GM18519 (cell line): ENCODE measurements at regions not wholly inside any gene's neighbourhood (a gene's known extent, or its start where the extent isn't known, plus 50 kb on each side); places are given as distances from the start of the nearest gene placed in this dataset.
"Not testable (repeated sequence)": the region's sequence is repeated elsewhere in the genome, so short reads cannot be mapped to it uniquely, and the experiment has no call there.

Source experiments
- ATAC-seq: cut with Tn5 transposase; IDR thresholded peaks from one replicate; pipeline ENCODE4 v1.9.1; 2021; ENCODE audit warnings: mild to moderate bottlenecking, moderate library complexity; ENCODE audit not compliant: unreplicated experiment, low FRiP score

DNA sequence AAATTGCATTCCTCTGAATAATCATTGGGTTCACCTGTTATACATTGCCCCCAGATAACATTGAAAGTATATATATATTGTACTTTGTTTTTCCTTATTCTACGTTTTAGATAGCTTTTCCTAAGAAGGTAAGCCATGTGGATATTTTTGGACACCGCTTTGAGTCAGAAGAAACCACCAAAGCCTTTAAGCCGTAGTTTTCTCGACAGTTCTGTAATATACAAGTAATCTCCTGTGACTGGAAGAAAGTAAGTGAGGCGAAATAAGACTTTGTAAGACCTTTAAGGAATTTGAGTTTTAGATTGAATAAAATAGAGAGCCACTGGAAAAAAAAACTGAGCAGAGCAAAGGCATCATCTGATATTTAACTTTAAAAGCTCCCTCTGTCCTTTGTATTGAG is 1092.0 kb downstream of the DIPK2A start:
- no peak for ATAC-seq

GRCh38 chr3:145070795-145071194 is 1090.2 kb downstream of the PLOD2 start:
- no peak for ATAC-seq

GRCh38 chr3:145079436-145079835 is 1081.5 kb downstream of the PLOD2 start:
- no peak for ATAC-seq

- ATAC-seq, result no peak
Measured at GRCh38 chr3:145087038-145087437, 1073.9 kb downstream of the PLOD2 start.

GRCh38 chr3:145088917-145089316 is 1072.1 kb downstream of the PLOD2 start:
- peak; percentile 90 for ATAC-seq

- no peak for ATAC-seq
Measured at GRCh38 chr3:145089337-145089736, 1071.6 kb downstream of the PLOD2 start.

- peak; percentile 97 for ATAC-seq
Measured at GRCh38 chr3:145094355-145094941, 1066.5 kb downstream of the PLOD2 start.

GRCh38 chr3:145111141-145111540 is 1049.8 kb downstream of the PLOD2 start:
- ATAC-seq, result not testable (repeated sequence)

- no peak for ATAC-seq
Measured at GRCh38 chr3:145116769-145117168, 1044.2 kb downstream of the PLOD2 start.

GRCh38 chr3:145118303-145118702 is 1042.7 kb downstream of the PLOD2 start:
- no peak for ATAC-seq

GRCh38 chr3:145124900-145125678 is 1035.9 kb downstream of the PLOD2 start:
- ATAC-seq, result no peak

DNA sequence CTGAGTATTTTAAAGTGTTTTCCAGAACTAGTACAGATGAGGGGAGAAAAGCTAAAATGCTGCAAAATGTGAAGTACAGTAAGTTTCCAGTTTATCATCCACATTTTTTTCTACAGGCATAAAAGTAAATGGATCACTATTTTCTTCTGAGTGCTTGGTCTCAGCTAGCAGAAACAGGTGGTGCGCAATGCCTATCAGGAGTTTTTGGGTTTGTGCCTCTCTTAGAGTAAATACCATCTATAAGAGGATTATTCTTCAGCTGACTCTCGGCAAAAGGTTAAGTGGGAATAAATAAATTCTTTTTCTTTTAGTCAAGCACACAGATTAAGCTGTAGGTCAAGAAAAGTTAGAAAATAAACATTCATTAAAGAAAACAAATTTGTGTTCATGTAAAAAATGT is 1027.7 kb downstream of the PLOD2 start:
- ATAC-seq, result no peak

GRCh38 chr3:145134738-145135137 is 1026.2 kb downstream of the PLOD2 start:
- no peak for ATAC-seq

DNA sequence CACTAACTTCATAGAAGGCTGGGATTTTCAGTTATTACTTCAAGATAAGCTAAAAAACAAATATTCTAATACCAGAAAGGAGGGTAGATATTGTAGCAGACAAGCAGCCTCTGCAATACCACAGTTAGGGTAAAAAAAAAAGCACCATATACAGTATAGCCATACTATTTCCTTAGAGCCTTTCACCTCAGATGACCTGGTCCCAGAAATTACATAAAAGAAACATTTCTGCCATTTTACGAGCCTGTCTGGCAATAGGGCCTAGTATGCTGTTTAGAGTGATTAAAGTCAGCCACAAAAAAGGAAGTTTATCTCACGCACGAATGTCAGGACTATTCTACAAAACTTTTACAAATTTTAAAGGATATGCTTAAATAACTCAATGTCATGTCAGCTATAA is 1016.6 kb downstream of the PLOD2 start:
- no peak for ATAC-seq

GRCh38 chr3:145145461-145145860 is 1015.5 kb downstream of the PLOD2 start:
- ATAC-seq, result no peak

GRCh38 chr3:145159640-145160039 is 1001.3 kb downstream of the PLOD2 start:
- ATAC-seq, result no peak

DNA sequence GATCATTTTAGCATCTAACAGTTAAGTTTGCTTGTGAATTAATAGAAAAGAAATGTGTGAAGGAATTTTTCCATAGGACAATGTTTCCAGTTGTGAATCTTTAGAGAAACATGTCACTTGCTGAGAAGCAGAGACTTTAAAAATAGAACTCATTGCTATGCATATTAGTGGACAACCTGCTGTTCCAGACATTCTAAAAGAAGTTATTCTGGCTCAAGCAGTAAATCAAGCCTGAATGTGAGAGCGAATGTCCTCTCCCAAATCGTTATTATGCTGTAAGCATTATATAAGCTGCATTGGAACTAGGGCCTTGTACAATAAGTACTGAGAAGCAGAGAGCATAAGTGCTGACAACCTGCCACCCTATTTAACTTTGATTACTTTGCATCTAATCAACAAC is 990.9 kb downstream of the PLOD2 start:
- ATAC-seq, result no peak

- ATAC-seq, result no peak
Measured at GRCh38 chr3:145175626-145176025, 985.4 kb downstream of the PLOD2 start.

GRCh38 chr3:145176907-145177306 is 984.1 kb downstream of the PLOD2 start:
- ATAC-seq, result no peak

- no peak for ATAC-seq
Measured at GRCh38 chr3:145177828-145178227, 983.2 kb downstream of the PLOD2 start.

GRCh38 chr3:145182196-145182911 is 978.6 kb downstream of the PLOD2 start:
- no peak for ATAC-seq

- no peak for ATAC-seq
Measured at GRCh38 chr3:145183261-145183660, 977.7 kb downstream of the PLOD2 start.
